SH-SY5Y (cell line): ENCODE measurements at regions not wholly inside any gene's neighbourhood (a gene's known extent, or its start where the extent isn't known, plus 50 kb on each side); places are given as distances from the start of the nearest gene placed in this dataset.

Experiments
- GATA2 ChIP-seq: IDR thresholded peaks from 2 replicates; pipeline ENCODE4 v1.6.1; 2011; ENCODE audit warnings: mild to moderate bottlenecking, low read depth, low read length
- GATA3 ChIP-seq: IDR thresholded peaks from 2 replicates; pipeline ENCODE4 v1.6.1; 2011; ENCODE audit warnings: low read depth, mild to moderate bottlenecking, low read length, moderate library complexity

DNA sequence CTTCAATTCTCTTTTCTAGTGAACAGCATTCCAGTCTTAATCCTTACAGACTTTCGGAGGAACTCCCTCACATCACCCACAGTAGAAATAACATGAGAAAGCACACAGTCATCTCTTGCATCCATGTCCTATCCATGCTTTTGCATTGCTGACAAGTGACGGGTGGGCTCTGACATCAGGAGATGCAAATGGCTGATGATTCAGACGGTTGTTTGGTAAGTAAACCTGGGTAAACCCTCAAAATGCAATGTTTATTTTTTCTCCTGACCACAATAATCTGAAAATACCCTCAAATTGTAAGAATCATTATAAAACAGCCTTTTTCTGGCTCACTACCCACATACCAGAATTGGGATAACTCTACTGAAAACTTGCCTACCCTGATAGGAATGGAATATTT is 792.0 kb downstream of the MAFB start:
- TF ChIP-seq GATA2 (no peak), GATA3 (no peak)
